ENCODE measurements at regions not wholly inside any gene's neighbourhood (a gene's known extent, or its start where the extent isn't known, plus 50 kb on each side); places are given as distances from the start of the nearest gene placed in this dataset.

GRCh38 chr3:31246293-31247062 is 286.2 kb upstream of the STT3B start:
- Histone ChIP-seq H3K4me3 (replicated peaks in 1 of 3; ENCODE audit: insufficient read depth in 1 of 3, low read depth in 1 of 3, low read length in 3 of 3) (no peak overlapping the region), H3K79me2 (ENCODE audit: control insufficient read depth, insufficient read depth, low read length) (no peaks in the 10 kb centered on the region), H3K9me1 (replicated peaks; ENCODE audit: control insufficient read depth, extremely low read depth, insufficient read depth, low read length) (no peaks in the 10 kb centered on the region), H3K9me3 (replicated peaks; ENCODE audit: control insufficient read depth, insufficient read depth, low read length) (no peaks in the 10 kb centered on the region), H2AFZ (ENCODE audit: low read depth, low read length) (no peak overlapping the region), H3K36me3 (ENCODE audit: control insufficient read depth in 2 of 2, extremely low read depth in 1 of 2, insufficient read depth in 2 of 2, low read length in 2 of 2) (no peaks in the 10 kb centered on the region), H3K4me1 (ENCODE audit: control insufficient read depth, extremely low read depth, insufficient read depth, low read length) (no peaks in the 10 kb centered on the region), H3K27ac (ENCODE audit: insufficient read depth, low read depth, low read length) (no peak overlapping the region), H3K9ac (replicated peaks; ENCODE audit: extremely low read depth, insufficient read depth, low read length) (no peak overlapping the region), H3K27me3 (ENCODE audit: control insufficient read depth in 2 of 2, insufficient read depth in 2 of 2, low read length in 2 of 2) (peaks cover 0 to 2% of the 10 kb centered on the region in 2 experiments), H4K20me1 (replicated peaks; ENCODE audit: control insufficient read depth, extremely low read depth, insufficient read depth, low read length) (no peaks in the 10 kb centered on the region), H3K4me2 (ENCODE audit: insufficient read depth, low read length) (no peak overlapping the region)
- BruUV-seq (replicated peaks) = no TSS peak
- CTCF ChIA-PET = interaction anchor here (1.9 kb wide), 1 partner anchor 19 kb away, joined by 4 read pairs; no protein-coding TSS in a partner anchor
- no peak for DNase-seq (ENCODE audit: low read depth, low spot score)
- intact Hi-C loops (cut with micrococcal nuclease) (no loop called here), dilution Hi-C loops (cut with MboI; ENCODE audit: extremely low pct_ligation_motif_present, low sequenced_read_pairs) (no loop called here)
- POLR2A ChIA-PET = no interaction called here
- FAIRE-seq = no peak
- TF ChIP-seq POLR2AphosphoS5 (IDR thresholded peaks at IDR 0.05; ENCODE audit: insufficient read depth, low read depth, low read length) (no peak), FOS (IDR thresholded peaks at IDR 0.05; ENCODE audit: borderline replicate concordance, insufficient read depth, low read length) (no peak), MYC (IDR thresholded peaks at IDR 0.05; ENCODE audit: low read depth, low read length) (no peak), POLR2A (IDR thresholded peaks at IDR 0.05; ENCODE audit: low read depth, low read length) (no peak), JUN (IDR thresholded peaks at IDR 0.05; ENCODE audit: borderline replicate concordance, insufficient read depth, insufficient read length, low read depth) (no peak), GATA2 (IDR thresholded peaks at IDR 0.05; ENCODE audit: insufficient read depth, insufficient read length, low read depth, low read length) (no peak), EZH2 (IDR thresholded peaks at IDR 0.05; ENCODE audit: borderline replicate concordance, low read depth, low read length, severe bottlenecking) (no peak), MAX (IDR thresholded peaks at IDR 0.05; ENCODE audit: insufficient read depth, insufficient read length) (no peak)

All from endothelial cell of umbilical vein (primary cell).